ENCODE measurements at regions not wholly inside any gene's neighbourhood (a gene's known extent, or its start where the extent isn't known, plus 50 kb on each side); places are given as distances from the start of the nearest gene placed in this dataset.

DNA sequence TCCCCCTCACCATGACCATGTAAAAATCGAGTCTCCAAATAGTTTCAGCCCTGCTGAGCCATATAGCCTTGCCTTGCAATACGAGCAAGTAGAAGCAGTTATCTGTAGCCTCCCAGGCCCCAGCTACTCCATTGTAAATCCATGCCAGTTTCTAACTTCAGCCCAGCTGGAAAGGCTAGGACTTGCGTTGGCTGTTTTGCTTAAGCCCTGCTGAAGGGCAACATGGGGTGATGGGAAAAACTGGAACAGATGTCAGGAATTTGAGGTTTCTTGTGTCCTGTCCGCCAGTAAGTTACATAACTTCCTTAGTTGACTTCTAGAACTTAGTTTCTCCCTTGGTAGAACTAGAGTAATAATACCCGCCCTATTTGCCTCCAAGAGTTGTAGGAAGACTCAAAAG, 216.0 kb upstream of the SERP2 start:
- DNase-seq = no peak

DNA sequence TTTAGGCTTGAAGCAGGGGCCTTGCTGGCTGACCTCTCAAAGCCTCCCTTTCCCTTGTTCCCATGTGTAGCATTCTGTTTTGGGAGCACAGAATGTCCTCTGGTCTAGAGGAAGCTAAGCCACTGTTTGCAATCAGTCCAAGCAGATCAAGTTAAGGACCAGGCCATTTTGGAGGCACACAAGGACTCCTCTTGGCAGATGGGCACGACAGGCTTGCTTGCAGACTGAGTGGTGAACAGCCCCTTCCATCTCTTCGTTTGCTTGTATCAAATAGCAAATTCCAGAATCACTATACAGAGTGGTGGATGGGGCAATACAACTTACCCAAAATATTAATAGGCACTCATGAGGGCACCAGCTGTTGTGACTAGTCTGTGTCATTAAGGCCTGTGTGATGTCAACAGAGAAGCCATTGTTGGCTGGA, 215.5 kb upstream of the SERP2 start:
- no peak for DNase-seq

GRCh38 chr13:44158881-44159632, 214.6 kb upstream of the SERP2 start:
- no peak for DNase-seq

GRCh38 chr13:44159633-44160279, 213.9 kb upstream of the SERP2 start:
- DNase-seq = no peak

- no peak for DNase-seq
These were observed 212.9 kb upstream of the SERP2 start for GRCh38 chr13:44160591-44161191.

DNA sequence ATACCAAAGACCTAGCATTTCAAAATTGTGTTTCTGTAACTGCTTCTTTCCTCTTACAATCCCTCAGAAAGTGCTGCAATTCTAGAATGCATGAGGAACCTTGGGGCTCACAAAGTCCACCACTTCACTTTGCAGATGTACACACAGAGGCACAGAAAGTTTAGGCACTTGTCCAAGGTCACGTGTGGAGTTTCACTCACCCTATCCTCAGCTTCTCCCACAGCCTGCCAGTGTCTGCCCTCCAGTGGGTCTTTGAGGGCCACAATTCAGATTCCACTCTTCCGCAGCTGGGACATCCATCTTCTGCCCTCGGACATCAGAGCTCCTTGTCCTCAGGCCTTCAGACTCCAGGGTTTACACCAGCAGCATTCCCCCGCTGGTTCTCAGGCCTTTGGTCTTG, 210.5 kb upstream of the SERP2 start:
- no peak for DNase-seq

DNA sequence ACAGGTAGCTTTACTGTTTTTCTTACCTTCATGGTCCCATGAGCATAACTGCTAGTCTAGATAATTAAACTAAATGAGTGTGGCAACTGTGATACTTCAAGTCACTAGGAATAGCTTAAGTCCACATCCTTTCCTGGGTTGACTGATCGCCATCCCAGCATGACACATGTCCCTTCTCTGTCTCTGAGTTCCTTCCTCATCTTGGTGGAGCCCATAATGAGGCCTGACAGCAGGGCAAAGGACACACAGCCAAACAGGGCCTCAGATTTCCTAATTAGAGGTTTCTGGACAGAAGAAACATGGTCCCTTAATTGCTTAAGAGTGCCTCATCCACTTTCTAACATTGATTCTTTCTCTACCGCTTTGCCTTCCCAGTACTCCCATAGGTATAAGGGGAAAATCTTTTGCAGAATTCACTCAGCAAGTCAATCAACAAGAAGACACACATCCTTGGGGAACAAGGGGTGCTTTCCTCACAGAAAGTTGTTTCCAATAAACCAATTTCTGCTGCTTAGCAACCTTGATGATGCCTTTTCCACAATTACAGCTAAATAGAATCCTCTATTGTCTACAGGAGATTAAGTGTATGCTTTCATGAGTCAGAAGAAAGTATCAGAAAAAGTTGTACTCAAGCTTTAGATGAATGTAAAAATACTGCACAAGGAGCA, 208.3 kb upstream of the SERP2 start:
- no peak for DNase-seq

DNA sequence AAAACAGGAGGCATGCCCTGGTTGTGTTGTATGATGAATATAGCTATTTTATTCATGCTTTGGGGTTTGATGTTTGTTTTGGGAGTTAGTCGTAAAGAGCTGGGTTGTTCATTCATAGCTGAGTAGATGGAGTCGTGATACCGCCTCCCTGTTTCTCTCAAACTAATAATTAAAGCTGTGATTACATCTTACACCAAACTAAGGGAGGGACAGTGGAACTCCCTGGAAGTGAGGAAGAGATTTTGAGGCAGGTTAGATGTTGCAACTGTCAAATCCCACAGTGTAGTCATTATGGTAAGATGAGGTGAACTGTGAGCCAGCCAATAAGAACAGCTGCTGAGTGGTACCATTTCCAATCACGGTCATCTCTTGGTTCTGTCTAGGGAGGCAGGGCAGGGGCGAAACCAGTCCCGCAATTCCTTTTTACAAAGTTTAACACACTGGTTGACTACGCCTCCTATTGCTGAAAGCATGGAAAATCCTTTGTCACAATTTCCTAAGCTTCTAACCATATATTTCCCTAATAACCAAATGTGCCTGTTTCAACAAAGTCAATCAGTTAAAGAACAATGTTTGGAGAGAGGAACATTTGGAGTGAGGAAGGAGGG, 207.6 kb upstream of the SERP2 start:
- DNase-seq = no peak

DNA sequence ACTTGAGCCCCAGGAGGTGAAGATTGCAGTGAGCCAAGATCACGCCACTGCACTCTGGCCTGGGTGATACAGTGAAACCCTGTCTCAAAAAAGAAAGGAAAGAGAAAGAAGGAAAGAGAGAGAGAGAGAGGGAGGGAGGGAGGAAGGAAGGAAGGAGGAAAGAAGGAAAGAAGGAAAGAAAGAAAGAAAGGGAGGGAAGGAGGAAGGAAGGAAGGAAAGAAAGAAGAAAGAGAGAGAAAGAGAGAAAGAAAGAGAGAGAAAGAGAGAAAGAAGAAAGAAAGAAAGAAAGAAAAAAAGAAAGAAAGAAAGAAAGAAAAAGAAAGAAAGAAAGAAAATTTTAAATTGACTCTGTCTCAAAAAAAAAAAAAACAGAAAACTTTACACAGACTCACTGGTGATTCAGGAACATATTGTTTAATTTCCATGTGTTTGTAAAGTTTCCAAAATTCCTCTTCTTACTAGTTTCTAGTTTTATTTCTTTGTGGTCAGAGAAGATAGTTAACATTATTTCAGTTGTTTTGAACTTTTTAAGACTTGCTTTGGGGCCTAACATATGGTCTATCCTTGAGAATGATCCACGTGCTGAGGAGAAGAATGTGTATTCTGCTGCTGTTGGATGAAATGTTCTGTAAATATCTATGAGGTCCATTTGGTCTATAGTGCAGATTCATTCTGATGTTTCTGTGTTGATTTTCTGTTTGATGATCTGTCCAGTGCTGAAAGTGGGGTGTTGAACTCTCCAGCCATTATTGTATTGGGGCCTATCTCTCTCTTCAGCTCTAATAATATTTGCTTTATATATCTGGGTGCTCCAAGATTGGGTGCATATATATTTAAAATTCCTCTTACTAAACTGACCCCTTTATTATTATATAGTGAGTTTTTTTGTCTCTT, 204.4 kb upstream of the SERP2 start:
- no peak for DNase-seq

DNA sequence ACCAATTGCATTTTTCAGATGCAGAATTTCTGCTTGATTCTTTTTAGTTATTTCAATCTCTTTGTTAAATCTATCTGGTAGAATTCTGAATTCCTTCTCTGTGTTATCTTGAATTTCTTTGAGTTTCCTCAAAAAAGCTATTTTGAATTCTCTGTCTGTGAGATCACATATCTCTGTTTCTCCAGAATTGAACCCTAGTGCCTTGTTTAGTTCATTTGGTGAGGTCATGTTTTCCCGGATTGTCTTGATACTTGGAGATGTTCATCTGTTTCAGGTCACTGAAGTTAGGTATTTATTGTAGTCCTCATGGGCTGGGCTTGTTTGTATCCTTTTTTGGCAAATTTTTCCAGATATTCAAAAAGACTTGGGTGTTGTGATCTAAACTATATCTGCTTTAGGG, 202.9 kb upstream of the SERP2 start:
- no peak for DNase-seq

- DNase-seq = no peak
These were observed 202.5 kb upstream of the SERP2 start for GRCh38 chr13:44171156-44171555.

DNA sequence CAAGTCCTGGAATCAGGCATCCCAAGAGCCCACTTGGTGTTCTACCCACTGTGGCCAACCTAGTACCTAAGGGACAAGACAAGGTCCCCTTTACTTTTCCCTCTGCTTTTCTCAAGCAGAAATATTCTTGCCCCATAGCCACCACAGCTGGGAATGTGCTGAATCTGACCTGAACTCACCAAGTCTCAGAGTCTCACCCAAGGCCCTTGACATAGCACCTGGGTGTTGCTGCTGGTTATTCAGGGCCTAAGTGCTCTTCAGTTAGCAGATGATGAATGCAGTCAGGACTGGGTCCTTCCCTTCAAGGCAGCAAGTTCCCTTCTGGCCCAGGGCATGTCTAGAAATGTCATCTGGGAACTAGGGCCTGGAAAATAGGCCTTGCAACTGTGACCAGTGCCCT, 201.8 kb upstream of the SERP2 start:
- no peak for DNase-seq

GRCh38 chr13:44172281-44172810, 201.3 kb upstream of the SERP2 start:
- no peak for DNase-seq

- no peak for DNase-seq
These were observed 198.7 kb upstream of the SERP2 start for GRCh38 chr13:44174769-44175425.

DNA sequence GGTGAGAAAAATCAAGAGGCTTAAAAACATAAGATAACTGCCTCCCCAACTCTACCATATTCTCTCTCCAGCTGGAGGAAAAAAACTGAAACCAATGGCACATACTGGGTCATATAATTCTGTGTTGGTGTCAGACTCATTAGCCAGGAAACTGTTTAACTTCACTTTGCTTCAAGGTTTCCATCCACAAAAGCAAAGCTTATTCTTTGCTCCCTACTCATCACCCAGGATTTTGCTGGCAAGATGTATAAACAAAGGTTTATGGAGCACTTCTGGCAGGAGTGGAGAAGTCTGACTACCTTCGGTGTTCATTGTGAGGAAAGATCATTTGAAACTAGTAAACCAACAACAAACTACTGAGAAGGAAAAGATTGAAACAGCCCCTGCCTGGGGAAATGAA, 197.5 kb upstream of the SERP2 start:
- DNase-seq = no peak

- DNase-seq = no peak
These were observed 192.6 kb upstream of the SERP2 start for GRCh38 chr13:44180876-44181536.

GRCh38 chr13:44181931-44182330, 191.7 kb upstream of the SERP2 start:
- DNase-seq = no peak

- DNase-seq = no peak
These were observed 188.9 kb upstream of the SERP2 start for GRCh38 chr13:44184740-44185139.

GRCh38 chr13:44188257-44188656, 185.4 kb upstream of the SERP2 start:
- no peak for DNase-seq

GRCh38 chr13:44189085-44189484, 184.5 kb upstream of the SERP2 start:
- no peak for DNase-seq

- DNase-seq = no peak
These were observed 182.5 kb upstream of the SERP2 start for GRCh38 chr13:44191103-44191502.
